ENCODE measurements at regions not wholly inside any gene's neighbourhood (a gene's known extent, or its start where the extent isn't known, plus 50 kb on each side); places are given as distances from the start of the nearest gene placed in this dataset.

DNA sequence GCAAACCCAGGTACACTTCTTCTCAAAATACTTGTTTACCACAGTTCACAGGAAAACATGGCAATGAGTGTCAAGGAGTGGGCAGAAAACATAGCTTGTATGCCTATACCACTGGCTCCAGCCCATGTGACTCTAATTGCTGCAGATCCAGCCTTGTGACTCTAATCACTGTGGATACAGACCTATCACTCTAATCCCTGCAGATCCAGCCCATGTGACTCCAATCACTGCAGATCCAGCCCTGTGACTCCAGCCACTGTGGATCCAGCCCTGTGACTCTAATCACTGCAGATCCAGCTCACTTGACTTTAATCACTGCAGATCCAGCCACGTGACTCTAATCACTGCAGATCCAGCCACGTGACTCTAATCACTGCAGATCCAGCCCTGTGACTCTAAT, 366.3 kb upstream of the IRX4 start:
- TF ChIP-seq, protein P1, sequence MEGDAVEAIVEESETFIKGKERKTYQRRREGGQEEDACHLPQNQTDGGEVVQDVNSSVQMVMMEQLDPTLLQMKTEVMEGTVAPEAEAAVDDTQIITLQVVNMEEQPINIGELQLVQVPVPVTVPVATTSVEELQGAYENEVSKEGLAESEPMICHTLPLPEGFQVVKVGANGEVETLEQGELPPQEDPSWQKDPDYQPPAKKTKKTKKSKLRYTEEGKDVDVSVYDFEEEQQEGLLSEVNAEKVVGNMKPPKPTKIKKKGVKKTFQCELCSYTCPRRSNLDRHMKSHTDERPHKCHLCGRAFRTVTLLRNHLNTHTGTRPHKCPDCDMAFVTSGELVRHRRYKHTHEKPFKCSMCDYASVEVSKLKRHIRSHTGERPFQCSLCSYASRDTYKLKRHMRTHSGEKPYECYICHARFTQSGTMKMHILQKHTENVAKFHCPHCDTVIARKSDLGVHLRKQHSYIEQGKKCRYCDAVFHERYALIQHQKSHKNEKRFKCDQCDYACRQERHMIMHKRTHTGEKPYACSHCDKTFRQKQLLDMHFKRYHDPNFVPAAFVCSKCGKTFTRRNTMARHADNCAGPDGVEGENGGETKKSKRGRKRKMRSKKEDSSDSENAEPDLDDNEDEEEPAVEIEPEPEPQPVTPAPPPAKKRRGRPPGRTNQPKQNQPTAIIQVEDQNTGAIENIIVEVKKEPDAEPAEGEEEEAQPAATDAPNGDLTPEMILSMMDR (IDR thresholded peaks at IDR 0.05; ENCODE audit: poor library complexity, severe bottlenecking): no peak
- TF ChIP-seq EP300 (conservative IDR thresholded peaks at IDR 0.05; ENCODE audit: poor library complexity, severe bottlenecking): no peak

Measured in neural cell (in vitro differentiated cells).